B cell (primary cell): ENCODE measurements at regions not wholly inside any gene's neighbourhood (a gene's known extent, or its start where the extent isn't known, plus 50 kb on each side); places are given as distances from the start of the nearest gene placed in this dataset.

Experiments used
- ATAC-seq: fragments of 200-7000 bp; cut with Tn5 transposase; one replicate; pipeline ENCODE4 v1.10.0; 2021; ENCODE audit warnings: low read depth, mild to moderate bottlenecking, moderate number of reproducible peaks, moderate library complexity
- CTCF ChIA-PET: fragments of 350-600 bp; sonication (Branson Sonifier 250); formaldehyde crosslinking; loops from one replicate; lab custom pipeline; 2021; ENCODE audit warnings: antibody characterized with exemption, inconsistent platforms; lab: Charles Lee
- POLR2A ChIA-PET: fragments of 350-600 bp; sonication (Branson Sonifier 250); formaldehyde crosslinking; loops from one replicate; lab custom pipeline; 2021; ENCODE audit warnings: antibody characterized with exemption; lab: Charles Lee
- DNase-seq: peaks from one replicate; pipeline ENCODE4 v3.0.0; 2013
- H2AFZ ChIP-seq: 2 replicates; pipeline ENCODE4 v1.6.1; 2012; ENCODE audit warnings: mild to moderate bottlenecking, low read depth, low read length; ENCODE audit not compliant: insufficient read depth, poor library complexity, severe bottlenecking
- H3K27ac ChIP-seq, 2 donors: 1 replicate in 1 of 2; 2 replicates in 1 of 2; pipeline ENCODE4 v1.5.1; 2012 to 2013; ENCODE audit warnings: low read length in 2 of 2, mild to moderate bottlenecking in 2 of 2, moderate library complexity in 1 of 2
- H3K27me3 ChIP-seq, 4 experiments: fragments of 200-600 bp in 1 of 4; sonication (generic) in 1 of 4; replicated peaks in 1 of 4; 1 replicate in 2 of 4; 2 replicates in 2 of 4; pipeline versions ENCODE4 v1.6.1 to v1.7.0; 2013 to 2016; ENCODE audit warnings: low read length in 3 of 4, mild to moderate bottlenecking in 2 of 4, mixed read lengths in 1 of 4, moderate library complexity in 1 of 4; ENCODE audit not compliant: insufficient read depth in 4 of 4, control insufficient read depth in 3 of 4; ENCODE audit errors: control extremely low read depth in 1 of 4
- H3K36me3 ChIP-seq, 2 experiments: replicated peaks in 1 of 2; 1 replicate in 1 of 2; 2 replicates in 1 of 2; pipeline versions ENCODE4 v1.6.1 to v1.7.1; 2013; ENCODE audit warnings: low read length in 1 of 2; ENCODE audit not compliant: insufficient read depth in 2 of 2, control insufficient read depth in 1 of 2; ENCODE audit errors: control extremely low read depth in 1 of 2, extremely low read depth in 1 of 2
- H3K4me1 ChIP-seq, 2 donors: fragments of 200-600 bp in 1 of 2; sonication (generic) in 1 of 2; 1 replicate in 1 of 2; 2 replicates in 1 of 2; pipeline versions ENCODE4 v1.5.1 to v1.6.1; 2013 to 2017; ENCODE audit warnings: low read length in 2 of 2; ENCODE audit not compliant: control insufficient read depth in 2 of 2, insufficient read depth in 2 of 2
- H3K4me2 ChIP-seq: replicated peaks from 2 replicates; pipeline ENCODE3; 2012; ENCODE audit warnings: mild to moderate bottlenecking, low read depth, low read length; ENCODE audit not compliant: poor library complexity, severe bottlenecking
- H3K4me3 ChIP-seq, 5 experiments: fragments of 200-600 bp in 1 of 5; sonication (generic) in 1 of 5; 1 replicate in 3 of 5; 2 replicates in 2 of 5; pipeline versions ENCODE4 v1.5.1 to v1.7.0; 2011 to 2016; ENCODE audit warnings: low read length in 4 of 5, mild to moderate bottlenecking in 4 of 5, low read depth in 2 of 5, control low read depth in 1 of 5, moderate library complexity in 1 of 5; ENCODE audit not compliant: insufficient read depth in 1 of 5; ENCODE audit errors: control extremely low read depth in 1 of 5, extremely low read depth in 1 of 5
- H3K79me2 ChIP-seq: fragments of 200-600 bp; sonication (generic); one replicate; pipeline ENCODE4 v1.6.0; 2016; ENCODE audit warnings: low read length; ENCODE audit not compliant: control insufficient read depth, insufficient read depth
- H3K9ac ChIP-seq: fragments of 200-600 bp; sonication (generic); 2 replicates; pipeline ENCODE4 v1.6.1; 2017; ENCODE audit warnings: mild to moderate bottlenecking, low read length, moderate library complexity
- H3K9me3 ChIP-seq, 3 donors: one replicate each; pipeline versions ENCODE4 v1.6.1 to v1.7.1; 2013; ENCODE audit warnings: low read length in 2 of 3; ENCODE audit not compliant: control insufficient read depth in 2 of 3, insufficient read depth in 1 of 3; ENCODE audit errors: control extremely low read depth in 1 of 3
- H4K20me1 ChIP-seq: 2 replicates; pipeline ENCODE4 v1.6.0; 2012; ENCODE audit warnings: mild to moderate bottlenecking, low read length; ENCODE audit not compliant: insufficient read depth, control insufficient read depth, poor library complexity, severe bottlenecking
- H3K27ac Mint-ChIP-seq: one replicate; pipeline ENCODE4 v1.8.0; 2021; ENCODE audit warnings: mixed read lengths
- H3K27me3 Mint-ChIP-seq: one replicate; pipeline ENCODE4 v1.8.0; 2021; ENCODE audit warnings: mixed read lengths
- H3K4me1 Mint-ChIP-seq: one replicate; pipeline ENCODE4 v1.8.0; 2021; ENCODE audit warnings: mixed read lengths
- H3K4me3 Mint-ChIP-seq: one replicate; pipeline ENCODE4 v1.8.0; 2021; ENCODE audit warnings: mixed read lengths
- H3K9me3 Mint-ChIP-seq: one replicate; pipeline ENCODE4 v1.8.0; 2022; ENCODE audit warnings: mixed read lengths; ENCODE audit not compliant: insufficient read depth
- CTCF ChIP-seq: fragments of 200-600 bp; IDR thresholded peaks from one replicate; pipeline ENCODE4 v1.8.0; 2022; ENCODE audit warnings: antibody characterized with exemption, mild to moderate bottlenecking
- EZH2 ChIP-seq: IDR thresholded peaks from 2 replicates; pipeline ENCODE4 v1.6.1; 2012; ENCODE audit warnings: borderline replicate concordance, low read depth, mild to moderate bottlenecking, moderate library complexity, low read length; ENCODE audit not compliant: insufficient read depth, poor library complexity, severe bottlenecking
- WGBS: methylation state at CpG from one replicate; pipeline ENCODE4 v1.1.5; 2013; ENCODE audit warnings: missing lambda C conversion rate; ENCODE audit not compliant: insufficient coverage; 5-methylcytosine and 5-hydroxymethylcytosine counted together
- intact Hi-C: fragments of 100-400 bp; cut with micrococcal nuclease; formaldehyde crosslinking; loops from one replicate; pipeline ENCODE4 v1.10.0; 2022

- no peaks in the 10 kb centered on the region for H3K27me3 Mint-ChIP-seq
- H3K9me3 Mint-ChIP-seq = peaks cover 5% of the 10 kb centered on the region
- H3K9me3 ChIP-seq = no peaks in the 10 kb centered on the region
- no peak overlapping the region for H3K4me3 ChIP-seq
- H3K9ac ChIP-seq = no peak overlapping the region
- H3K27ac Mint-ChIP-seq = no peak overlapping the region
- no CpG with 5 or more reads among the region's 2 CpGs for WGBS
- H4K20me1 ChIP-seq = no peaks in the 10 kb centered on the region
- no peak overlapping the region for H3K4me2 ChIP-seq
- no peaks in the 10 kb centered on the region for H3K36me3 ChIP-seq
- no peak overlapping the region for H2AFZ ChIP-seq
- H3K27me3 ChIP-seq = no peaks in the 10 kb centered on the region
- ChIA-PET POLR2A (no interaction called here), CTCF (no interaction called here)
- H3K4me1 Mint-ChIP-seq = no peaks in the 10 kb centered on the region
- ATAC-seq (no peak), DNase-seq (no peak)
- H3K4me1 ChIP-seq = no peaks in the 10 kb centered on the region
- H3K4me3 Mint-ChIP-seq = no peak overlapping the region
- TF ChIP-seq EZH2 (no peak), CTCF (no peak)
- H3K27ac ChIP-seq = no peak overlapping the region
- H3K79me2 ChIP-seq = no peaks in the 10 kb centered on the region
- intact Hi-C loops = no loop called here
These were observed 117.7 kb upstream of the KIAA1217 start for GRCh38 chr10:24091256-24091655.

- WGBS = 20% methylated on average over 1 of the region's 1 CpG
These were observed 112.7 kb upstream of the KIAA1217 start for GRCh38 chr10:24096281-24096680.

More at GRCh38 chr10:24096281-24096680, 112.7 kb upstream of the KIAA1217 start:
- ChIA-PET POLR2A (no interaction called here), CTCF (no interaction called here)
- no peak for TF ChIP-seq CTCF
- no peak for TF ChIP-seq EZH2
- no peaks in the 10 kb centered on the region for H3K79me2 ChIP-seq
- Mint-ChIP-seq H3K4me1 (no peaks in the 10 kb centered on the region), H3K4me3 (no peak overlapping the region), H3K27me3 (no peaks in the 10 kb centered on the region), H3K27ac (no peak overlapping the region), H3K9me3 (peaks cover 3% of the 10 kb centered on the region)
- intact Hi-C loops = no loop called here
- DNase-seq = no peak
- H3K9me3 ChIP-seq = peaks cover 0 to 2% (median 0%) of the 10 kb centered on the region in 3 donors
- no peak overlapping the region for H3K27ac ChIP-seq
- no peaks in the 10 kb centered on the region for H3K36me3 ChIP-seq
- H3K9ac ChIP-seq = no peak overlapping the region
- H3K4me1 ChIP-seq = no peaks in the 10 kb centered on the region
- H3K27me3 ChIP-seq = no peaks in the 10 kb centered on the region
- no peak overlapping the region for H3K4me2 ChIP-seq
- ATAC-seq = no peak
- H2AFZ ChIP-seq = no peak overlapping the region
- no peaks in the 10 kb centered on the region for H4K20me1 ChIP-seq
- no peak overlapping the region for H3K4me3 ChIP-seq
